PFSK-1 (cell line): ENCODE measurements at regions not wholly inside any gene's neighbourhood (a gene's known extent, or its start where the extent isn't known, plus 50 kb on each side); places are given as distances from the start of the nearest gene placed in this dataset.

Experiments
- POLR2AphosphoS5 ChIP-seq: IDR thresholded peaks from 2 replicates; pipeline ENCODE4 v1.6.1; 2012; ENCODE audit warnings: low read depth, mild to moderate bottlenecking, control low read depth, low read length, moderate library complexity
- TAF1 ChIP-seq: IDR thresholded peaks from 2 replicates; pipeline ENCODE4 v1.6.1; 2012; ENCODE audit warnings: low read length, control low read depth, borderline replicate concordance; ENCODE audit not compliant: insufficient read depth

- TF ChIP-seq POLR2AphosphoS5 (no peak), TAF1 (no peak)
Measured at GRCh38 chr10:84018826-84019225, 120.5 kb upstream of the GHITM start.
